ENCODE measurements at regions not wholly inside any gene's neighbourhood (a gene's known extent, or its start where the extent isn't known, plus 50 kb on each side); places are given as distances from the start of the nearest gene placed in this dataset.

- no peaks in the 10 kb centered on the region for H3K27me3 ChIP-seq (ENCODE audit: control insufficient read depth, insufficient read depth, low read length)
- TF ChIP-seq CTCF (IDR thresholded peaks at IDR 0.05; ENCODE audit: insufficient read depth, low read length, poor library complexity, severe bottlenecking) = no peak
- no peak for DNase-seq (ENCODE audit: low read depth)
- no peak overlapping the region for H3K4me3 ChIP-seq (ENCODE audit: low read depth, low read length)
- H3K36me3 ChIP-seq (ENCODE audit: control insufficient read depth, insufficient read depth, low read length) = no peaks in the 10 kb centered on the region
Observed at GRCh38 chr20:11785885-11786507, 131.7 kb upstream of the BTBD3 start.

GRCh38 chr20:11790046-11790445 is 127.6 kb upstream of the BTBD3 start:
- no peaks in the 10 kb centered on the region for H3K27me3 ChIP-seq (ENCODE audit: control insufficient read depth, insufficient read depth, low read length)
- TF ChIP-seq CTCF (IDR thresholded peaks at IDR 0.05; ENCODE audit: insufficient read depth, low read length, poor library complexity, severe bottlenecking) = no peak
- no peaks in the 10 kb centered on the region for H3K36me3 ChIP-seq (ENCODE audit: control insufficient read depth, insufficient read depth, low read length)
- H3K4me3 ChIP-seq (ENCODE audit: low read depth, low read length) = no peak overlapping the region
- DNase-seq (ENCODE audit: low read depth) = no peak

GRCh38 chr20:11791316-11791715 is 126.4 kb upstream of the BTBD3 start:
- no peak for TF ChIP-seq CTCF (IDR thresholded peaks at IDR 0.05; ENCODE audit: insufficient read depth, low read length, poor library complexity, severe bottlenecking)
- Histone ChIP-seq H3K4me3 (ENCODE audit: low read depth, low read length) (no peak overlapping the region), H3K36me3 (ENCODE audit: control insufficient read depth, insufficient read depth, low read length) (no peaks in the 10 kb centered on the region), H3K27me3 (ENCODE audit: control insufficient read depth, insufficient read depth, low read length) (no peaks in the 10 kb centered on the region)
- DNase-seq (ENCODE audit: low read depth) = no peak

DNA sequence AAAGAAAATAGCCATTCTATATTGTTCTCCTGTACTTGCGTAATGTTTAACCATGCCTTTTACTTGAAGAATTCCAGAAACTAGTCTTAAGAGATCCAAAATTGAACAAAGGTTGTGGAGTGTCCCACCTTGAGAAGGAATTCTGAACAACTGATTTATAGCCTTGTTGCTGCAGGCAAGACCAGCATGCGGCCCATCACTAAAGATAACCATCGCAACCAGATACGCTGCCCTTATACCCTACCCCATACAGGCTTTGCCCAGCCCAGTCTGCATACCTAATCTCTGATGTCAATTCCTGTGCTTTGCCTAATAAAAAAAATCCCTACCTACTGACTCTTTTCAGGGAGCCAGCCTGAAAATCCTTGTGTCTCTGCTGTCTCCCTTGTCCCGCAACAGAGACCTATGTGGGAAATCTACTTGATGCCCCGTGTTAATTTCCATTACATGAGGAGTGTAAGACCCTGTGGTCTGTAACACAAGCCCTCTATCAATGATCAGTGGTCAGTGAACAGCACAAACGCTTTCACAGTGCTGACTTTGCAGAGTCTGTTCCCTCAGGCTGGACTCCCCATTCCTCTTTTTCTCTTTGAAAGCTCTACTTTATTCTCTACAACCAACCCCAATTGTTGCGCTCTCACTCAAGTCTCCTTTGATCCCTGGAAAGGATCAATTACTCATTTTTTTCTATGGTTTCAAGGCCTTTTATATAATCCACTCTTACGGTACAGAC is 125.7 kb upstream of the BTBD3 start:
- TF ChIP-seq CTCF (IDR thresholded peaks at IDR 0.05; ENCODE audit: insufficient read depth, low read length, poor library complexity, severe bottlenecking) = no peak
- no peaks in the 10 kb centered on the region for H3K27me3 ChIP-seq (ENCODE audit: control insufficient read depth, insufficient read depth, low read length)
- DNase-seq (ENCODE audit: low read depth) = no peak

GRCh38 chr20:11792568-11792953 is 125.1 kb upstream of the BTBD3 start:
- DNase-seq (ENCODE audit: low read depth) = no peak
- H3K4me3 ChIP-seq (ENCODE audit: low read depth, low read length) = no peak overlapping the region
- no peaks in the 10 kb centered on the region for H3K27me3 ChIP-seq (ENCODE audit: control insufficient read depth, insufficient read depth, low read length)
- H3K36me3 ChIP-seq (ENCODE audit: control insufficient read depth, insufficient read depth, low read length) = no peaks in the 10 kb centered on the region
- no peak for TF ChIP-seq CTCF (IDR thresholded peaks at IDR 0.05; ENCODE audit: insufficient read depth, low read length, poor library complexity, severe bottlenecking)

More for the DNA sequence above, 125.7 kb upstream of the BTBD3 start:
- Histone ChIP-seq H3K36me3 (ENCODE audit: control insufficient read depth, insufficient read depth, low read length) (no peaks in the 10 kb centered on the region), H3K4me3 (ENCODE audit: low read depth, low read length) (no peak overlapping the region)
